HFF-Myc (cell line): ENCODE measurements at regions not wholly inside any gene's neighbourhood (a gene's known extent, or its start where the extent isn't known, plus 50 kb on each side); places are given as distances from the start of the nearest gene placed in this dataset.

ENCODE experiments used
- DNase-seq: peaks from one replicate; pipeline ENCODE4 v3.0.0-alpha.2; 2011; ENCODE audit warnings: low read depth; ENCODE audit errors: extremely low read depth
- H3K4me3 ChIP-seq: replicated peaks from 2 replicates; pipeline ENCODE4 v1.5.1; 2011; ENCODE audit warnings: low read depth, mild to moderate bottlenecking, control low read depth, low read length
- TF ChIP-seq, protein P1 (sequence below): IDR thresholded peaks from 2 replicates; pipeline ENCODE4 v1.5.1; 2012; ENCODE audit warnings: mild to moderate bottlenecking, low read depth, low read length, control low read depth; ENCODE audit errors: missing control alignments

DNA sequence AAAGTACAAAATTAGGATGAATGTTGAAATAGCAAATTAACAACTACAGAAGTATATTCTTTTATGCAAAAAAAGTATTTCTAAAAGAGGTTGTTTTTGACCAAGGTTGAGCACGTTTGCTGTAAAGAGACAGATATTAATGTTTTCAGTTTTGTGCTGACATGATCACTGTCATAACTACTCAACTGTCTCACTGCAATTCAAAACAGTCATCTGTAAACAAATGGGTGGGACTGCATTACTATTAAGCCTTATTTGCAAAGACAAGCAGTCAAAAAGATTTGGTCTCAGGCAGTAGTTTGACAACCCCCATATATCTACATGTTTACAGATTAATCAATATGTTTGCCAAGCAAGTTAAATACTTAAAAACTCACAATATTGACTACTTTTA is 109.1 kb upstream of the ZNF385D start:
- TF ChIP-seq, protein P1, sequence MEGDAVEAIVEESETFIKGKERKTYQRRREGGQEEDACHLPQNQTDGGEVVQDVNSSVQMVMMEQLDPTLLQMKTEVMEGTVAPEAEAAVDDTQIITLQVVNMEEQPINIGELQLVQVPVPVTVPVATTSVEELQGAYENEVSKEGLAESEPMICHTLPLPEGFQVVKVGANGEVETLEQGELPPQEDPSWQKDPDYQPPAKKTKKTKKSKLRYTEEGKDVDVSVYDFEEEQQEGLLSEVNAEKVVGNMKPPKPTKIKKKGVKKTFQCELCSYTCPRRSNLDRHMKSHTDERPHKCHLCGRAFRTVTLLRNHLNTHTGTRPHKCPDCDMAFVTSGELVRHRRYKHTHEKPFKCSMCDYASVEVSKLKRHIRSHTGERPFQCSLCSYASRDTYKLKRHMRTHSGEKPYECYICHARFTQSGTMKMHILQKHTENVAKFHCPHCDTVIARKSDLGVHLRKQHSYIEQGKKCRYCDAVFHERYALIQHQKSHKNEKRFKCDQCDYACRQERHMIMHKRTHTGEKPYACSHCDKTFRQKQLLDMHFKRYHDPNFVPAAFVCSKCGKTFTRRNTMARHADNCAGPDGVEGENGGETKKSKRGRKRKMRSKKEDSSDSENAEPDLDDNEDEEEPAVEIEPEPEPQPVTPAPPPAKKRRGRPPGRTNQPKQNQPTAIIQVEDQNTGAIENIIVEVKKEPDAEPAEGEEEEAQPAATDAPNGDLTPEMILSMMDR: no peak
- DNase-seq: no peak
- no peak overlapping the region for H3K4me3 ChIP-seq

DNA sequence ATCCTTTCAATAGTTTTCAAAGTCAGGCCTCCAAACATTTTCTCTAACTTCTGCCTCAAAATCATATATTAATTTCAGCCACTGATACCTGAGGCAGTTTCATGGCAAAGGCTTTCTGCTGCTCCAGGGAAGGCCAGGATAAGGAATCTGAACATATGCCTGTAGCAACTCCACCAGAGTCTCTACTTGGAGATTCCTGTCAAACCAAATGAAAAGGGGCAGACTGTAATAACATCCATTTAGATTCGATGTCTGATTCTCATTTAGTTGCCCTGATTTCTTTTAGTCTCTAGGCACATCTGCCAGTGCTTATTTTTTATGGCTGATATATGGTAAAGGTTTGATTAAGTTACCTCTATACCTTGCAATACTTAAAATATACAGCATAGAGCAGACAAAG is 109.6 kb upstream of the ZNF385D start:
- no peak for DNase-seq
- no peak overlapping the region for H3K4me3 ChIP-seq
- TF ChIP-seq, protein P1: no peak

DNA sequence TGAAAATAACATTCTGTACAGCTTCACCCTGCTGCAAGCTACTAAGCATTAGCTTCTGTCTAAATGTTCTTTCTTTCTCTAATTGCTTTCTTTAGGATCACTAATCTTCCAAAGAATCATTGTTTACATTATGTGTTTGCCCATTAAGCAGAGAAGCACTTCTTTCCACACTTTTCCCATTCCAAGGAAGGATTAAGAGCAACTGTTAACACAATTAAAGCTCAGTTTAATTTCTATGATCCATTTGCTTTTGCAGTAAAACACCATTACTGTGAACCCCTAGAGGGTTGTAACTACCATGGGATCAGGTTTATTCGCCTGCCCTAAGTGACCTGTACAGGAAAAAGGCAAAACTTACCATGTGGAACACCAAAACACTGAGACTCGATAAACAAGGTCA is 125.8 kb upstream of the ZNF385D start:
- no peak for DNase-seq
- TF ChIP-seq, protein P1: no peak
- H3K4me3 ChIP-seq: no peak overlapping the region

DNA sequence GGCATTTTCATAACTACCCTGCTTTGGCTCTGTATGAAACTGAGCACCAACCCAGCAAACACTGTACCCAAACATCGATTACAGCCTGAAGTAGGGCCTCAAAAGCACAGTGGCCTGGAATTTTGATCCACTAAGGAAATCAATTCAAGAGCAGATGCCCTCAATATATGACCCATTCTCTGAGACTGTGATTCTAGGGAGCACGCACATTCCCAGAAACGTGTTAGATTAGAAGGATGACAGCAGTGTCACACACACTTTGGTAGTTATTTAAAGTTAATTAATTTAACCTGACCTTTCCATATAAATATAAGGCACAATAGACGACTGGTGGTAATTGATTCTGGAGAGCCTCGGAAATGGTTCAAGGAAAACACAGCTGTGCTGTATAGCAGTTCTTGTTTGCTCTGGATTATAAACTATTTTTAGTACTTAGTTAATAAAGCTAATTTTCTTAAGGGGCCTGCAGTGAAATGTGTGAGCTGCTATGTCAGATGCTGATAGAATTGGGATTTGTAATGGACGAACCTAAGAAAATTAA is 126.3 kb upstream of the ZNF385D start:
- no peak for DNase-seq
- TF ChIP-seq, protein P1: no peak
- H3K4me3 ChIP-seq: no peak overlapping the region

- TF ChIP-seq, protein P1: no peak
- no peak overlapping the region for H3K4me3 ChIP-seq
- DNase-seq: no peak
Observed at GRCh38 chr3:21879184-21879886, 128.3 kb upstream of the ZNF385D start.

GRCh38 chr3:21888656-21889055 is 137.6 kb upstream of the ZNF385D start:
- no peak for DNase-seq
- TF ChIP-seq, protein P1: no peak
- no peak overlapping the region for H3K4me3 ChIP-seq
